Endodermal cell (in vitro differentiated cells): ENCODE measurements at regions not wholly inside any gene's neighbourhood (a gene's known extent, or its start where the extent isn't known, plus 50 kb on each side); places are given as distances from the start of the nearest gene placed in this dataset.

Source experiments
- DNase-seq: peaks from one replicate; pipeline ENCODE4 v3.0.0-alpha.2; 2017
- H3K27ac ChIP-seq: 2 replicates; pipeline ENCODE4 v1.5.1; 2013; ENCODE audit warnings: mild to moderate bottlenecking, low read depth, low read length, moderate library complexity
- H3K27me3 ChIP-seq: 2 replicates; pipeline ENCODE4 v1.6.1; 2013; ENCODE audit warnings: mild to moderate bottlenecking, low read length, moderate library complexity; ENCODE audit not compliant: insufficient read depth, control insufficient read depth, poor library complexity, severe bottlenecking
- H3K36me3 ChIP-seq: 2 replicates; pipeline ENCODE4 v1.7.0; 2013; ENCODE audit warnings: mild to moderate bottlenecking, low read length, moderate library complexity; ENCODE audit not compliant: control insufficient read depth, insufficient read depth
- H3K4me1 ChIP-seq: one replicate; pipeline ENCODE4 v1.7.0; 2013; ENCODE audit warnings: low read length; ENCODE audit not compliant: control insufficient read depth, insufficient read depth
- H3K4me3 ChIP-seq: 2 replicates; pipeline ENCODE4 v1.5.1; 2013; ENCODE audit warnings: mild to moderate bottlenecking, low read length, moderate library complexity
- H3K9ac ChIP-seq: 2 replicates; pipeline ENCODE4 v1.6.1; 2013; ENCODE audit warnings: mild to moderate bottlenecking, low read length, moderate library complexity; ENCODE audit not compliant: poor library complexity, severe bottlenecking; ENCODE audit errors: extremely low read depth
- H3K9me3 ChIP-seq: 2 replicates; pipeline ENCODE4 v1.6.1; 2013; ENCODE audit warnings: mild to moderate bottlenecking, low read length, moderate library complexity; ENCODE audit not compliant: control insufficient read depth
- H3K27ac Mint-ChIP-seq: 2 replicates; pipeline ENCODE4 v1.8.0; 2020; ENCODE audit warnings: mixed read lengths
- H3K27me3 Mint-ChIP-seq: 2 replicates; pipeline ENCODE4 v1.8.0; 2021; ENCODE audit warnings: mild to moderate bottlenecking, mixed read lengths; ENCODE audit not compliant: insufficient read depth
- H3K36me3 Mint-ChIP-seq: 2 replicates; pipeline ENCODE4 v1.8.0; 2020; ENCODE audit warnings: low read depth, mixed read lengths
- H3K4me1 Mint-ChIP-seq: 2 replicates; pipeline ENCODE4 v1.8.0; 2020; ENCODE audit warnings: mixed read lengths
- H3K4me3 Mint-ChIP-seq: 2 replicates; pipeline ENCODE4 v1.8.0; 2020; ENCODE audit warnings: mild to moderate bottlenecking, moderate library complexity, mixed read lengths
- H3K9me3 Mint-ChIP-seq: 2 replicates; pipeline ENCODE4 v1.8.0; 2020; ENCODE audit warnings: mild to moderate bottlenecking, mixed read lengths
- CTCF ChIP-seq: fragments of 200-600 bp; sonication (generic); conservative IDR thresholded peaks from 2 replicates; pipeline ENCODE4 v1.5.0; 2021; ENCODE audit warnings: antibody characterized with exemption, mild to moderate bottlenecking
- WGBS, 2 experiments: methylation state at CpG; one replicate each; pipeline versions ENCODE4 v1.1.5 to v1.1.7; 2013; ENCODE audit warnings: missing lambda C conversion rate in 2 of 2, mixed read lengths in 1 of 2; ENCODE audit not compliant: insufficient coverage in 1 of 2, insufficient read length in 1 of 2; 5-methylcytosine and 5-hydroxymethylcytosine counted together

GRCh38 chr4:175927121-175927520 lies 115.1 kb upstream of the GPM6A start:
- no peaks in the 10 kb centered on the region for H3K9me3 Mint-ChIP-seq
- H3K36me3 Mint-ChIP-seq: no peaks in the 10 kb centered on the region
- Histone ChIP-seq H3K9ac (no peak overlapping the region), H3K27ac (no peak overlapping the region), H3K27me3 (no peaks in the 10 kb centered on the region), H3K36me3 (no peaks in the 10 kb centered on the region), H3K9me3 (no peaks in the 10 kb centered on the region), H3K4me3 (no peak overlapping the region), H3K4me1 (no peaks in the 10 kb centered on the region)
- H3K27me3 Mint-ChIP-seq: no peaks in the 10 kb centered on the region
- H3K27ac Mint-ChIP-seq: no peak overlapping the region
- WGBS, 2 experiments: 94 to 100% methylated on average over 2 to 5 of the region's 5 CpGs
- TF ChIP-seq CTCF: no peak
- no peak for DNase-seq
- no peak overlapping the region for H3K4me3 Mint-ChIP-seq
- no peaks in the 10 kb centered on the region for H3K4me1 Mint-ChIP-seq

GRCh38 chr4:175929441-175929840 lies 117.4 kb upstream of the GPM6A start:
- H3K4me3 ChIP-seq: no peak overlapping the region
- H3K36me3 Mint-ChIP-seq: no peaks in the 10 kb centered on the region
- no peaks in the 10 kb centered on the region for H3K4me1 ChIP-seq
- H3K27ac ChIP-seq: no peak overlapping the region
- no peaks in the 10 kb centered on the region for H3K27me3 Mint-ChIP-seq
- DNase-seq: no peak
- H3K4me1 Mint-ChIP-seq: no peaks in the 10 kb centered on the region
- WGBS, 2 experiments: 79% methylated on average over 3 of the region's 3 CpGs; no CpG with 5 or more reads in 1 of the 2 experiments
- H3K27ac Mint-ChIP-seq: no peak overlapping the region
- no peak overlapping the region for H3K9ac ChIP-seq
- no peaks in the 10 kb centered on the region for H3K27me3 ChIP-seq
- H3K9me3 Mint-ChIP-seq: no peaks in the 10 kb centered on the region
- H3K4me3 Mint-ChIP-seq: no peak overlapping the region
- H3K36me3 ChIP-seq: no peaks in the 10 kb centered on the region
- H3K9me3 ChIP-seq: no peaks in the 10 kb centered on the region
- TF ChIP-seq CTCF: no peak

- H3K9ac ChIP-seq: no peak overlapping the region
- H3K4me1 ChIP-seq: no peaks in the 10 kb centered on the region
- TF ChIP-seq CTCF: no peak
- no peaks in the 10 kb centered on the region for H3K27me3 Mint-ChIP-seq
- H3K27ac ChIP-seq: no peak overlapping the region
- WGBS, 2 experiments: 89% methylated on average over 3 of the region's 3 CpGs; no CpG with 5 or more reads in 1 of the 2 experiments
- no peaks in the 10 kb centered on the region for H3K9me3 ChIP-seq
- no peak overlapping the region for H3K4me3 ChIP-seq
- no peak for DNase-seq
- peaks cover under 1% of the 10 kb centered on the region for H3K4me1 Mint-ChIP-seq
- H3K36me3 Mint-ChIP-seq: no peaks in the 10 kb centered on the region
- H3K36me3 ChIP-seq: no peaks in the 10 kb centered on the region
- no peaks in the 10 kb centered on the region for H3K27me3 ChIP-seq
- no peaks in the 10 kb centered on the region for H3K9me3 Mint-ChIP-seq
- no peak overlapping the region for H3K4me3 Mint-ChIP-seq
- H3K27ac Mint-ChIP-seq: no peak overlapping the region
Measured at GRCh38 chr4:175929932-175930331, 117.9 kb upstream of the GPM6A start.
